GM12872 (cell line): ENCODE measurements at regions not wholly inside any gene's neighbourhood (a gene's known extent, or its start where the extent isn't known, plus 50 kb on each side); places are given as distances from the start of the nearest gene placed in this dataset.

Source experiments
- CTCF ChIP-seq: IDR thresholded peaks from 3 replicates; pipeline ENCODE4 v1.5.1; 2011; ENCODE audit warnings: low read depth, mild to moderate bottlenecking, low read length, moderate library complexity; ENCODE audit not compliant: insufficient read depth

GRCh38 chr2:128505150-128505490, 186.5 kb upstream of the HS6ST1 start:
- no peak for TF ChIP-seq CTCF

- TF ChIP-seq CTCF, result no peak
Observed at GRCh38 chr2:128505575-128506526, 187.2 kb upstream of the HS6ST1 start.

- TF ChIP-seq CTCF, result no peak
Observed at GRCh38 chr2:128506534-128506933, 187.9 kb upstream of the HS6ST1 start.

GRCh38 chr2:128510701-128511397, 192.2 kb upstream of the HS6ST1 start:
- no peak for TF ChIP-seq CTCF

GRCh38 chr2:128511731-128512378, 193.2 kb upstream of the HS6ST1 start:
- no peak for TF ChIP-seq CTCF

GRCh38 chr2:128512379-128513115, 193.9 kb upstream of the HS6ST1 start:
- no peak for TF ChIP-seq CTCF
